ENCODE measurements at regions not wholly inside any gene's neighbourhood (a gene's known extent, or its start where the extent isn't known, plus 50 kb on each side); places are given as distances from the start of the nearest gene placed in this dataset.

DNA sequence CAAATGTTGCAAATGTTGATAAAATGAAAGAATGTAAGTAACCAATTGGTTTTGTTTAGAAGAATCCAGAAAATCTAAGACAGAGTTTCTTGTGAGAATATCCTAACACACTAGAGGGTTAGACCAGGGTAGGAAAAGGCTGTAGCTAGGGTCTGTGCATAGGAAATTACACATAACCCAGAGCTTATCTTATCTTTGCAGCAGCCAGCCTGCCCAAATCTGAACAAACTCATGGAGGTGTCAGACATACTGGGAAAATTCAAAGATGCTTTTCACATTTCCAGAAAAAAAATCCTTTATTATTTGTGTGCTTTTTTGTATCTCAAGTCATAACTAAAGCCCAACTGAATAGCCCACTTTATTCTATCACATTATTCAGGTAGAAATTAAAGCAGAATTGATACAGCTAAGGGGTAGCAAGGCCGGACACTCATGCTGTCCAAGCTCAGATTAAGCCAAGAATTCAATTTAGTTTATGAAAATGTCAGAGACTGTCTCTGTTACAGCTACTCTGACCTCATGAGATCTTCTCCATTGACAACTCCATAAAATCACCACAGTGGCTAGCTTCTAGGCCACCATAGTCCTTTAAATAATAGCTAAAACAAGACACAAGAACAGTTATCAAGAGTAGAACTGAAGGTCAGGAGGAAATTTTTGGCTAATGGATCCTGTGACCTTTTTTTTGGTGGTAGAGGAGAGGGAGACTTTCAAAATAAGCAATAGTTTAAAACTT is 169.6 kb upstream of the RASSF8 start:
- Histone ChIP-seq H3K27me3 (no peaks in the 10 kb centered on the region), H3K36me3 (no peaks in the 10 kb centered on the region), H3K9me3 (no peaks in the 10 kb centered on the region), H3K4me3 (no peak overlapping the region), H3K27ac (peak overlapping the region; percentile 12), H3K4me1 (peaks cover 4% of the 10 kb centered on the region)
- TF ChIP-seq EP300 (IDR thresholded peaks at IDR 0.05), result no peak
- no peak for TF ChIP-seq CTCF (IDR thresholded peaks at IDR 0.05)
- no peak for TF ChIP-seq POLR2AphosphoS5 (IDR thresholded peaks at IDR 0.05)
- no peak for TF ChIP-seq POLR2A (IDR thresholded peaks at IDR 0.05)
- no peak for DNase-seq (ENCODE audit: low spot score in 2 of 2)
- 90% methylated on average over 1 of the region's 1 CpG for WGBS

DNA sequence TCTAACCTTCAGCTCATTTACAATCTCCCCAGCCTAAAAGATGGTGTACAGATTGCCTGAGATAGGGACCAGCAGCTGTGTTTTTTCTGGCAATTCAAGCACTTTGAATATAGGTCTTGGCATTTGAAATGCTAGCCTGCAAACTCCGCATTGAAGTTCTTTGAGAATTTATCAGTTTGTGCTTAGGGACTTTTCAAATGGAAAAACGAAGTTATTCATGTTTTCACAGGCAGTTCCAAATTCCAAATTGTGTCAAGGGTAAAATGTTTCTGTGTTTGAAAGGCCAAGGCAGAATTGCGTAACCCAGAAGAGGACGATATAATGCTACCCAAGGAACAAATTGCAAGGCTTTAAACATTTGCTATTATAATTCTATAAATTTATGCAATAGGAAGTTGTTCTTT is 168.9 kb upstream of the RASSF8 start:
- Histone ChIP-seq H3K27me3 (no peaks in the 10 kb centered on the region), H3K4me3 (no peak overlapping the region), H3K36me3 (no peaks in the 10 kb centered on the region), H3K4me1 (peaks cover 4% of the 10 kb centered on the region), H3K27ac (peak overlapping the region; percentile 12), H3K9me3 (no peaks in the 10 kb centered on the region)
- 42% methylated on average over 4 of the region's 4 CpGs for WGBS
- no peak for DNase-seq (ENCODE audit: low spot score in 2 of 2)
- TF ChIP-seq EP300 (IDR thresholded peaks at IDR 0.05), result no peak
- TF ChIP-seq CTCF (IDR thresholded peaks at IDR 0.05), result no peak
- no peak for TF ChIP-seq POLR2A (IDR thresholded peaks at IDR 0.05)
- TF ChIP-seq POLR2AphosphoS5 (IDR thresholded peaks at IDR 0.05), result no peak

GRCh38 chr12:25792031-25792430 is 166.5 kb upstream of the RASSF8 start:
- Histone ChIP-seq H3K4me3 (no peak overlapping the region), H3K27ac (no peak overlapping the region), H3K4me1 (peaks cover 4% of the 10 kb centered on the region), H3K36me3 (no peaks in the 10 kb centered on the region), H3K9me3 (no peaks in the 10 kb centered on the region), H3K27me3 (no peaks in the 10 kb centered on the region)
- no peak for DNase-seq (ENCODE audit: low spot score in 2 of 2)
- WGBS, result 60% methylated on average over 1 of the region's 1 CpG
- TF ChIP-seq POLR2A (IDR thresholded peaks at IDR 0.05) (no peak), EP300 (IDR thresholded peaks at IDR 0.05) (no peak), POLR2AphosphoS5 (IDR thresholded peaks at IDR 0.05) (no peak), CTCF (IDR thresholded peaks at IDR 0.05) (no peak)

GRCh38 chr12:25793196-25793595 is 165.3 kb upstream of the RASSF8 start:
- H3K4me1 ChIP-seq, result peaks cover 4% of the 10 kb centered on the region
- no peaks in the 10 kb centered on the region for H3K9me3 ChIP-seq
- DNase-seq (ENCODE audit: low spot score in 2 of 2), result no peak
- H3K27me3 ChIP-seq, result no peaks in the 10 kb centered on the region
- no peak overlapping the region for H3K27ac ChIP-seq
- H3K4me3 ChIP-seq, result no peak overlapping the region
- TF ChIP-seq POLR2AphosphoS5 (IDR thresholded peaks at IDR 0.05) (no peak), EP300 (IDR thresholded peaks at IDR 0.05) (no peak), POLR2A (IDR thresholded peaks at IDR 0.05) (no peak), CTCF (IDR thresholded peaks at IDR 0.05) (no peak)
- H3K36me3 ChIP-seq, result no peaks in the 10 kb centered on the region
- WGBS, result 91% methylated on average over 3 of the region's 3 CpGs

DNA sequence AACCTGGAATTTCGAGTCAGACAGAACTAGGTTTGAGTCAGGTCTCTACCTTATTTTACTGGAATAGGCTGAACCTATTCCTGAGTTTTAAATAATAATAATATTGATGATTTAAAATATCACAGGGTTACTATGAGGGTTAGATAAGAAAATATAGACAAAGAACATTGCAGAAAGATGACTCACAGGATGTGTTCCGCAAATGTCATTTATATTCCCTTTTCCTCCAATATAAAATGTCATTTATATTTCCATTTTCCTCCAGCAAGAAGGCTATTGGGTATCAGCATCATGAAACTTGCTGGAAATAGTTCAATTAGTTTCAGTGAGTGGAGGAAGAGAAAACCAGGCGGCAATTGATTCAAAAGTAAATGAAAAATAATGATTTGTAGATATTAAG is 163.9 kb upstream of the RASSF8 start:
- Histone ChIP-seq H3K27me3 (no peaks in the 10 kb centered on the region), H3K4me1 (peaks cover 2% of the 10 kb centered on the region), H3K9me3 (no peaks in the 10 kb centered on the region), H3K36me3 (no peaks in the 10 kb centered on the region), H3K4me3 (no peak overlapping the region), H3K27ac (no peak overlapping the region)
- 89% methylated on average over 3 of the region's 3 CpGs for WGBS
- no peak for DNase-seq (ENCODE audit: low spot score in 2 of 2)
- no peak for TF ChIP-seq POLR2A (IDR thresholded peaks at IDR 0.05)
- TF ChIP-seq EP300 (IDR thresholded peaks at IDR 0.05), result no peak
- TF ChIP-seq POLR2AphosphoS5 (IDR thresholded peaks at IDR 0.05), result no peak
- no peak for TF ChIP-seq CTCF (IDR thresholded peaks at IDR 0.05)
